Ishikawa (cell line): ENCODE measurements at regions not wholly inside any gene's neighbourhood (a gene's known extent, or its start where the extent isn't known, plus 50 kb on each side); places are given as distances from the start of the nearest gene placed in this dataset.

Experiments used
- CEBPB ChIP-seq: IDR thresholded peaks from 2 replicates; pipeline ENCODE4 v1.6.1; 2012
- CREB1 ChIP-seq: IDR thresholded peaks from 2 replicates; pipeline ENCODE4 v1.6.1; 2012; ENCODE audit warnings: low read depth
- EP300 ChIP-seq: IDR thresholded peaks from 2 replicates; pipeline ENCODE4 v1.6.1; 2012; ENCODE audit warnings: borderline replicate concordance
- FOXM1 ChIP-seq: IDR thresholded peaks from 2 replicates; pipeline ENCODE4 v1.6.1; 2012; ENCODE audit warnings: low read depth, borderline replicate concordance
- RAD21 ChIP-seq: IDR thresholded peaks from 2 replicates; pipeline ENCODE4 v1.6.1; 2012; ENCODE audit warnings: low read depth
- REST ChIP-seq: IDR thresholded peaks from 2 replicates; pipeline ENCODE4 v1.6.1; 2012; ENCODE audit warnings: low read depth, mild to moderate bottlenecking
- TAF1 ChIP-seq: IDR thresholded peaks from 2 replicates; pipeline ENCODE4 v1.6.1; 2012; ENCODE audit warnings: low read depth, mild to moderate bottlenecking
- TCF12 ChIP-seq: IDR thresholded peaks from 2 replicates; pipeline ENCODE4 v1.6.1; 2012; ENCODE audit warnings: low read depth
- TEAD4 ChIP-seq: IDR thresholded peaks from 2 replicates; pipeline ENCODE4 v1.6.1; 2012
- YY1 ChIP-seq: IDR thresholded peaks from 2 replicates; pipeline ENCODE4 v1.6.1; 2012; ENCODE audit warnings: low read depth
- ZBTB7A ChIP-seq: IDR thresholded peaks from 2 replicates; pipeline ENCODE4 v1.6.1; 2012; ENCODE audit warnings: low read depth
- TF ChIP-seq, protein P1 (sequence below): IDR thresholded peaks from 2 replicates; pipeline ENCODE4 v1.6.1; 2012

DNA sequence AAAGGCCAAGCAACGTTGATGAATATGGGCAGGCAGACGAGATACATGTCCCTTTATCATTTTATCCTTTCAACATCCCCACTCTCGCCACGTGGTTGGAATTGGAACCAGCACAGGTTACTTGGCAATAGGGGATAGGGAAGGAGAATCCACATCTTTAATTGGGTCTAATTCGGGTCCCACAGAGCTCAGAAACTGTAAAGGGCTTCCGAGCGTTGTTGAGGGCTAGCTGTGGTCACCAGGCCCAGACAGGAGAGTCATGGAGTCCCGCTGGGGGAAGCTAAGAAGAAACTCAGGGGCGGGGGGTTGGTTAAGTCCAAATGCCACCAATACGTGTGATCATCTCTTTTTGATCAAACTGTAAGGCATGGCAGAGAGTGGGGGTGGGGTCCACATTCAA lies 271.3 kb upstream of the ZFHX3 start:
- no peak for TF ChIP-seq YY1
- no peak for TF ChIP-seq EP300
- TF ChIP-seq TAF1 = no peak
- TF ChIP-seq RAD21 = no peak
- TF ChIP-seq REST = no peak
- TF ChIP-seq, protein P1, sequence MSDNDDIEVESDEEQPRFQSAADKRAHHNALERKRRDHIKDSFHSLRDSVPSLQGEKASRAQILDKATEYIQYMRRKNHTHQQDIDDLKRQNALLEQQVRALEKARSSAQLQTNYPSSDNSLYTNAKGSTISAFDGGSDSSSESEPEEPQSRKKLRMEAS = no peak
- TF ChIP-seq TEAD4 = no peak
- TF ChIP-seq CREB1 = no peak
- TF ChIP-seq TCF12 = no peak
- TF ChIP-seq CEBPB = no peak
- TF ChIP-seq ZBTB7A = no peak
- TF ChIP-seq FOXM1 = no peak
